PC-9 (cell line): ENCODE measurements at regions not wholly inside any gene's neighbourhood (a gene's known extent, or its start where the extent isn't known, plus 50 kb on each side); places are given as distances from the start of the nearest gene placed in this dataset.

Experiments used
- EZH2 ChIP-seq: fragments of 200-600 bp; sonication (generic); IDR thresholded peaks from 2 replicates; pipeline ENCODE4 v1.8.0; 2017; ENCODE audit warnings: antibody characterized with exemption, low read depth
- TF ChIP-seq, protein P1 (sequence below): fragments of 200-600 bp; sonication (generic); conservative IDR thresholded peaks from 2 replicates; pipeline ENCODE4 v1.6.1; 2017; ENCODE audit warnings: mixed run types, antibody characterized with exemption, mild to moderate bottlenecking, moderate library complexity

DNA sequence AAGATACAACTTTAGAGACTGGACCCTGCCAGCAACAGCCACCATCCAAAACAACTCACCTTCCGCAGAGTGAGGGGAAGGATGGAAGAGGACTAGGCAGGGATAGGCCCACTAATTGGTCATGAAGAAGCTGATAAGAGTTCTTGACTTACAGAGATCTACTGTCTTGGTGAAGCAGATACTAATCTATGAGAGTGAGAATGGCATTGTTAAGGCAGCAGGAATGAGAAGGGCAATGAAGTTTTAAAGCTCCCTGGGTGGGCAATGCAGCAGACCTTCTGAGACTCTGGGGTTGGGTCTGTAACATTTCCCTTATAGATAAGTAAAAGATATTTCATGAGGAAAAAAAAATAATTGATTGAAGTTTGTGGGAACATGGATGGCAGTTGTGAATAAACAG is 63.7 kb downstream of the KLF12 start:
- TF ChIP-seq, protein P1, sequence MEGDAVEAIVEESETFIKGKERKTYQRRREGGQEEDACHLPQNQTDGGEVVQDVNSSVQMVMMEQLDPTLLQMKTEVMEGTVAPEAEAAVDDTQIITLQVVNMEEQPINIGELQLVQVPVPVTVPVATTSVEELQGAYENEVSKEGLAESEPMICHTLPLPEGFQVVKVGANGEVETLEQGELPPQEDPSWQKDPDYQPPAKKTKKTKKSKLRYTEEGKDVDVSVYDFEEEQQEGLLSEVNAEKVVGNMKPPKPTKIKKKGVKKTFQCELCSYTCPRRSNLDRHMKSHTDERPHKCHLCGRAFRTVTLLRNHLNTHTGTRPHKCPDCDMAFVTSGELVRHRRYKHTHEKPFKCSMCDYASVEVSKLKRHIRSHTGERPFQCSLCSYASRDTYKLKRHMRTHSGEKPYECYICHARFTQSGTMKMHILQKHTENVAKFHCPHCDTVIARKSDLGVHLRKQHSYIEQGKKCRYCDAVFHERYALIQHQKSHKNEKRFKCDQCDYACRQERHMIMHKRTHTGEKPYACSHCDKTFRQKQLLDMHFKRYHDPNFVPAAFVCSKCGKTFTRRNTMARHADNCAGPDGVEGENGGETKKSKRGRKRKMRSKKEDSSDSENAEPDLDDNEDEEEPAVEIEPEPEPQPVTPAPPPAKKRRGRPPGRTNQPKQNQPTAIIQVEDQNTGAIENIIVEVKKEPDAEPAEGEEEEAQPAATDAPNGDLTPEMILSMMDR: no peak
- no peak for TF ChIP-seq EZH2
